ENCODE measurements at regions not wholly inside any gene's neighbourhood (a gene's known extent, or its start where the extent isn't known, plus 50 kb on each side); places are given as distances from the start of the nearest gene placed in this dataset.

DNA sequence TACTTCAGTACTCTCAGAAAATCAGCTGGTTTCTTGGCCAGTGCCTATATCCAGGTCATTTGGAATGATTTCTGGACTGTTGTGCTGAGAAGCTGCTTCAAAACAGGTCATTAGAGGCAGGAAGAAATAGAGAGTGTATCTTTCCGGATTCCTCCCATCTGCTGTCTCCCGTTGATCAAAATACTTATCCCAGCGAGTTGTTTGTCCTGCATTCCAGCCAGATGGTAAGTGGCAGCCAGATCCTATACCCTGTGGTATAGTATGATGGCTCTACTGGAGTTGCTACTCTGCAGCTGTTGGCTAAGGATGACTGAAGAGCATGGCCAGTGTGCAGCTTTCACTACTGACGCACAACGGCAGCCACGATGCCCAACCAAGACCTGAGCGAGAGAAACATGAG, 560.9 kb upstream of the ANO5 start:
- no peaks in the 10 kb centered on the region for H3K79me2 ChIP-seq (ENCODE audit: control insufficient read depth, low read length)
- H3K27me3 ChIP-seq (ENCODE audit: control insufficient read depth, low read length), result no peaks in the 10 kb centered on the region
- H3K4me1 ChIP-seq (ENCODE audit: control insufficient read depth, low read length), result no peaks in the 10 kb centered on the region
- no peaks in the 10 kb centered on the region for H3K9me3 ChIP-seq (ENCODE audit: control insufficient read depth, insufficient read depth, low read length)
- no peak overlapping the region for H3K4me3 ChIP-seq (ENCODE audit: low read length)
- TF ChIP-seq, protein P1, sequence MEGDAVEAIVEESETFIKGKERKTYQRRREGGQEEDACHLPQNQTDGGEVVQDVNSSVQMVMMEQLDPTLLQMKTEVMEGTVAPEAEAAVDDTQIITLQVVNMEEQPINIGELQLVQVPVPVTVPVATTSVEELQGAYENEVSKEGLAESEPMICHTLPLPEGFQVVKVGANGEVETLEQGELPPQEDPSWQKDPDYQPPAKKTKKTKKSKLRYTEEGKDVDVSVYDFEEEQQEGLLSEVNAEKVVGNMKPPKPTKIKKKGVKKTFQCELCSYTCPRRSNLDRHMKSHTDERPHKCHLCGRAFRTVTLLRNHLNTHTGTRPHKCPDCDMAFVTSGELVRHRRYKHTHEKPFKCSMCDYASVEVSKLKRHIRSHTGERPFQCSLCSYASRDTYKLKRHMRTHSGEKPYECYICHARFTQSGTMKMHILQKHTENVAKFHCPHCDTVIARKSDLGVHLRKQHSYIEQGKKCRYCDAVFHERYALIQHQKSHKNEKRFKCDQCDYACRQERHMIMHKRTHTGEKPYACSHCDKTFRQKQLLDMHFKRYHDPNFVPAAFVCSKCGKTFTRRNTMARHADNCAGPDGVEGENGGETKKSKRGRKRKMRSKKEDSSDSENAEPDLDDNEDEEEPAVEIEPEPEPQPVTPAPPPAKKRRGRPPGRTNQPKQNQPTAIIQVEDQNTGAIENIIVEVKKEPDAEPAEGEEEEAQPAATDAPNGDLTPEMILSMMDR (IDR thresholded peaks at IDR 0.05; ENCODE audit: low read depth, low read length, poor library complexity, severe bottlenecking), result no peak
- TF ChIP-seq EZH2phosphoT487 (IDR thresholded peaks at IDR 0.05; ENCODE audit: borderline replicate concordance, low read length), result no peak
- no peaks in the 10 kb centered on the region for H4K20me1 ChIP-seq (ENCODE audit: control insufficient read depth, insufficient read depth, low read depth, low read length)
- no peak overlapping the region for H3K27ac ChIP-seq (ENCODE audit: low read depth, low read length)
- no peaks in the 10 kb centered on the region for H3F3A ChIP-seq (ENCODE audit: control insufficient read depth, insufficient read depth)
- H3K36me3 ChIP-seq (ENCODE audit: control insufficient read depth, low read length), result no peaks in the 10 kb centered on the region
- H3K4me2 ChIP-seq (ENCODE audit: low read length), result no peak overlapping the region
- H3K9me2 ChIP-seq (replicated peaks; ENCODE audit: control insufficient read depth, low read length), result no peaks in the 10 kb centered on the region

DNA sequence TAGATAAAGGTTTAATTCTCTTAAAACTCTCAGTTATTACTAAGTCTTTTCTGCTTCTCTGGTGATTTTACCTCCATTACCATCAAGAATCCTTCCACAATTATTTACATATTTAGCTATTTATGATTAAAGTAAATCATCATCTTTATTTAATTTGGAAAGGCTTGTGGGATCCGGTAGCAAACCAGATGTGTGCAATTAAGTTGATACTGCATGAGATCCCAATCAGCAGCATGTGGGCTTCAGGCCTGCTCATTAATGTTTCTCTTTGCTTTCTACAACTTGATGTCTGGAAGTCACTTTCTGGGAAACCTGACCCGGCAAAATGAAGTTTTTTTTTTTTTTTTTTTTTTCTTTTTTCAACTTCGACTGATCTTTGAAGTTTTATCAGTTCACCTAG, 558.4 kb upstream of the ANO5 start:
- Histone ChIP-seq H3K4me2 (ENCODE audit: low read length) (no peak overlapping the region), H3K27ac (ENCODE audit: low read depth, low read length) (no peak overlapping the region), H3K36me3 (ENCODE audit: control insufficient read depth, low read length) (no peaks in the 10 kb centered on the region), H3K27me3 (ENCODE audit: control insufficient read depth, low read length) (no peaks in the 10 kb centered on the region), H3K79me2 (ENCODE audit: control insufficient read depth, low read length) (no peaks in the 10 kb centered on the region), H4K20me1 (ENCODE audit: control insufficient read depth, insufficient read depth, low read depth, low read length) (no peaks in the 10 kb centered on the region), H3K4me1 (ENCODE audit: control insufficient read depth, low read length) (no peaks in the 10 kb centered on the region), H3K9me2 (replicated peaks; ENCODE audit: control insufficient read depth, low read length) (no peaks in the 10 kb centered on the region), H3K9me3 (ENCODE audit: control insufficient read depth, insufficient read depth, low read length) (no peaks in the 10 kb centered on the region), H3F3A (ENCODE audit: control insufficient read depth, insufficient read depth) (no peaks in the 10 kb centered on the region), H3K4me3 (ENCODE audit: low read length) (no peak overlapping the region)
- no peak for TF ChIP-seq EZH2phosphoT487 (IDR thresholded peaks at IDR 0.05; ENCODE audit: borderline replicate concordance, low read length)
- TF ChIP-seq, protein P1 (IDR thresholded peaks at IDR 0.05; ENCODE audit: low read depth, low read length, poor library complexity, severe bottlenecking), result no peak

DNA sequence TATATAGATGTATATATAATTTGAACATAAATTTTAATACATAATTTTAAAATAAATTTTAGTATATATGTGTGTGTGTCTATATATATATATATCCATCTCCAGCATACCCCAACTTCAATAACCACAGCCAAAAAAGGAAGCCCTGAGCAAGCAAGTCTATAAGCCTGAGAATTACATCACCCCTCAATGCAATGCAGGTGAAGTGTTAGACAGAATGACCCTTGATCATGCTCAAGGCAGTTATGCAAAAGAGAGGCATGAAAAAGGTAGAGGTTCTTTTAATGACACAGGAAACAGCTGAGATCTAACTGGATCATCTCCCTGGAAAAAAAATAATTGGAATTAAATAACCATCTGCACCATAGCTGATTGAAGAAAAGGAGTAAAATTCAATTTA, 557.9 kb upstream of the ANO5 start:
- no peaks in the 10 kb centered on the region for H4K20me1 ChIP-seq (ENCODE audit: control insufficient read depth, insufficient read depth, low read depth, low read length)
- no peak overlapping the region for H3K4me3 ChIP-seq (ENCODE audit: low read length)
- H3F3A ChIP-seq (ENCODE audit: control insufficient read depth, insufficient read depth), result no peaks in the 10 kb centered on the region
- no peaks in the 10 kb centered on the region for H3K4me1 ChIP-seq (ENCODE audit: control insufficient read depth, low read length)
- H3K36me3 ChIP-seq (ENCODE audit: control insufficient read depth, low read length), result no peaks in the 10 kb centered on the region
- TF ChIP-seq, protein P1 (IDR thresholded peaks at IDR 0.05; ENCODE audit: low read depth, low read length, poor library complexity, severe bottlenecking), result no peak
- no peak for TF ChIP-seq EZH2phosphoT487 (IDR thresholded peaks at IDR 0.05; ENCODE audit: borderline replicate concordance, low read length)
- no peaks in the 10 kb centered on the region for H3K9me2 ChIP-seq (replicated peaks; ENCODE audit: control insufficient read depth, low read length)
- H3K4me2 ChIP-seq (ENCODE audit: low read length), result no peak overlapping the region
- H3K27me3 ChIP-seq (ENCODE audit: control insufficient read depth, low read length), result no peaks in the 10 kb centered on the region
- H3K27ac ChIP-seq (ENCODE audit: low read depth, low read length), result no peak overlapping the region
- no peaks in the 10 kb centered on the region for H3K79me2 ChIP-seq (ENCODE audit: control insufficient read depth, low read length)
- H3K9me3 ChIP-seq (ENCODE audit: control insufficient read depth, insufficient read depth, low read length), result no peaks in the 10 kb centered on the region
